Fibroblast of lung (primary cell): ENCODE measurements at regions not wholly inside any gene's neighbourhood (a gene's known extent, or its start where the extent isn't known, plus 50 kb on each side); places are given as distances from the start of the nearest gene placed in this dataset.
"Not testable (repeated sequence)": the region's sequence is repeated elsewhere in the genome, so short reads cannot be mapped to it uniquely, and the experiment has no call there.

Source experiments
- DNase-seq, 2 donors: peaks; one replicate each; pipeline versions ENCODE4 v3.0.0 to v3.0.0-alpha.2; 2010; ENCODE audit warnings: low read depth in 2 of 2
- H2AFZ ChIP-seq: 2 replicates; pipeline ENCODE4 v1.5.1; 2012; ENCODE audit warnings: low read length, control low read depth, inconsistent platforms
- H3K27ac ChIP-seq: 2 replicates; pipeline ENCODE4 v1.5.1; 2011; ENCODE audit warnings: low read length, control low read depth; ENCODE audit not compliant: insufficient read depth
- H3K27me3 ChIP-seq: 2 replicates; pipeline ENCODE4 v1.5.1; 2011; ENCODE audit warnings: mild to moderate bottlenecking, low read length; ENCODE audit not compliant: control insufficient read depth, insufficient read depth
- H3K36me3 ChIP-seq: 2 replicates; pipeline ENCODE4 v1.5.1; 2011; ENCODE audit warnings: low read length; ENCODE audit not compliant: control insufficient read depth, insufficient read depth
- H3K4me1 ChIP-seq: 2 replicates; pipeline ENCODE4 v1.5.1; 2011; ENCODE audit warnings: low read length; ENCODE audit not compliant: control insufficient read depth, insufficient read depth; ENCODE audit errors: extremely low read depth
- H3K4me2 ChIP-seq: 2 replicates; pipeline ENCODE4 v1.5.1; 2011; ENCODE audit warnings: low read length, control low read depth; ENCODE audit not compliant: insufficient read depth; ENCODE audit errors: extremely low read depth
- H3K4me3 ChIP-seq, 4 experiments: fragments of 200-600 bp in 1 of 4; sonication (generic) in 1 of 4; replicated peaks in 1 of 4; 2 replicates each; pipeline ENCODE4 v1.5.1; 2011 to 2016; ENCODE audit warnings: low read length in 4 of 4, low read depth in 3 of 4, mild to moderate bottlenecking in 3 of 4, control low read depth in 2 of 4, inconsistent platforms in 1 of 4, mixed read lengths in 1 of 4; ENCODE audit not compliant: insufficient read depth in 1 of 4; ENCODE audit errors: control extremely low read depth in 1 of 4
- H3K79me2 ChIP-seq: 2 replicates; pipeline ENCODE4 v1.5.1; 2012; ENCODE audit warnings: mild to moderate bottlenecking, low read length, inconsistent platforms; ENCODE audit not compliant: control insufficient read depth, insufficient read depth
- H3K9ac ChIP-seq: 2 replicates; pipeline ENCODE4 v1.5.1; 2011; ENCODE audit warnings: mild to moderate bottlenecking, low read length, control low read depth; ENCODE audit not compliant: insufficient read depth
- H3K9me3 ChIP-seq: 2 replicates; pipeline ENCODE4 v1.5.1; 2012; ENCODE audit warnings: low read depth, low read length; ENCODE audit not compliant: control insufficient read depth, insufficient read depth
- H4K20me1 ChIP-seq: 2 replicates; pipeline ENCODE4 v1.5.1; 2011; ENCODE audit warnings: low read length; ENCODE audit not compliant: control insufficient read depth, insufficient read depth; ENCODE audit errors: extremely low read depth
- EZH2 ChIP-seq: IDR thresholded peaks from 2 replicates; pipeline ENCODE4 v1.5.1; 2012; ENCODE audit warnings: low read length, control low read depth, mild to moderate bottlenecking; ENCODE audit errors: missing control alignments
- TF ChIP-seq, protein P1 (sequence below), 2 donors: IDR thresholded peaks in 1 of 2; conservative IDR thresholded peaks in 1 of 2; 1 replicate in 1 of 2; 2 replicates in 1 of 2; pipeline ENCODE4 v1.5.1; 2011 to 2012; ENCODE audit warnings: low read length in 2 of 2, control low read depth in 1 of 2, inconsistent platforms in 1 of 2, low read depth in 1 of 2, mild to moderate bottlenecking in 1 of 2

DNA sequence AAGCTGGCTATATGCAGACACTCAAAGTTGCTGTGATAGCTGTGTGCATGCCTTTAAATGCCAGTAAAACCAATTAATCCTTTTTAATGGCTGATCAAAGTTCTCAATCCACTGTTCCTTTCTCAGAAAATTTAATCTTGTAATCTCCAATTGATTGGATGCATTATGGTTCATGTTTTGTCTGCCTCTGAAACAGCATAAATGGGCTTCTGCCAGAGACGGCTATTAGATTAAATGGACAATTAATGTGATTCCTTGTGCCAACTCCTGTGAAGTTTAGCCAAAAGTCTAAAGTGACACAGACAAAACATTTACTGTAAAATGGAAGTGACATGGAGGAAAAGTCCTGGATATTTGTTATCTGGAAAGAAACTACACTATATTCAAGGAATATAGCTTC, 952.5 kb upstream of the FAT3 start:
- Histone ChIP-seq H3K79me2 (no peaks in the 10 kb centered on the region), H3K36me3 (no peaks in the 10 kb centered on the region), H3K27me3 (no peaks in the 10 kb centered on the region), H4K20me1 (no peaks in the 10 kb centered on the region), H3K9me3 (no peaks in the 10 kb centered on the region), H3K4me3 (no peak overlapping the region), H3K9ac (no peak overlapping the region), H3K27ac (no peak overlapping the region), H3K4me2 (no peak overlapping the region), H2AFZ (no peak overlapping the region), H3K4me1 (no peaks in the 10 kb centered on the region)
- no peak for DNase-seq
- TF ChIP-seq EZH2 = no peak
- TF ChIP-seq, protein P1, sequence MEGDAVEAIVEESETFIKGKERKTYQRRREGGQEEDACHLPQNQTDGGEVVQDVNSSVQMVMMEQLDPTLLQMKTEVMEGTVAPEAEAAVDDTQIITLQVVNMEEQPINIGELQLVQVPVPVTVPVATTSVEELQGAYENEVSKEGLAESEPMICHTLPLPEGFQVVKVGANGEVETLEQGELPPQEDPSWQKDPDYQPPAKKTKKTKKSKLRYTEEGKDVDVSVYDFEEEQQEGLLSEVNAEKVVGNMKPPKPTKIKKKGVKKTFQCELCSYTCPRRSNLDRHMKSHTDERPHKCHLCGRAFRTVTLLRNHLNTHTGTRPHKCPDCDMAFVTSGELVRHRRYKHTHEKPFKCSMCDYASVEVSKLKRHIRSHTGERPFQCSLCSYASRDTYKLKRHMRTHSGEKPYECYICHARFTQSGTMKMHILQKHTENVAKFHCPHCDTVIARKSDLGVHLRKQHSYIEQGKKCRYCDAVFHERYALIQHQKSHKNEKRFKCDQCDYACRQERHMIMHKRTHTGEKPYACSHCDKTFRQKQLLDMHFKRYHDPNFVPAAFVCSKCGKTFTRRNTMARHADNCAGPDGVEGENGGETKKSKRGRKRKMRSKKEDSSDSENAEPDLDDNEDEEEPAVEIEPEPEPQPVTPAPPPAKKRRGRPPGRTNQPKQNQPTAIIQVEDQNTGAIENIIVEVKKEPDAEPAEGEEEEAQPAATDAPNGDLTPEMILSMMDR (conservative IDR thresholded peaks at IDR 0.05 in 1 of 2, IDR thresholded peaks at IDR 0.05 in 1 of 2; ENCODE audit: low read depth in 1 of 2, low read length in 2 of 2) = no peak

DNA sequence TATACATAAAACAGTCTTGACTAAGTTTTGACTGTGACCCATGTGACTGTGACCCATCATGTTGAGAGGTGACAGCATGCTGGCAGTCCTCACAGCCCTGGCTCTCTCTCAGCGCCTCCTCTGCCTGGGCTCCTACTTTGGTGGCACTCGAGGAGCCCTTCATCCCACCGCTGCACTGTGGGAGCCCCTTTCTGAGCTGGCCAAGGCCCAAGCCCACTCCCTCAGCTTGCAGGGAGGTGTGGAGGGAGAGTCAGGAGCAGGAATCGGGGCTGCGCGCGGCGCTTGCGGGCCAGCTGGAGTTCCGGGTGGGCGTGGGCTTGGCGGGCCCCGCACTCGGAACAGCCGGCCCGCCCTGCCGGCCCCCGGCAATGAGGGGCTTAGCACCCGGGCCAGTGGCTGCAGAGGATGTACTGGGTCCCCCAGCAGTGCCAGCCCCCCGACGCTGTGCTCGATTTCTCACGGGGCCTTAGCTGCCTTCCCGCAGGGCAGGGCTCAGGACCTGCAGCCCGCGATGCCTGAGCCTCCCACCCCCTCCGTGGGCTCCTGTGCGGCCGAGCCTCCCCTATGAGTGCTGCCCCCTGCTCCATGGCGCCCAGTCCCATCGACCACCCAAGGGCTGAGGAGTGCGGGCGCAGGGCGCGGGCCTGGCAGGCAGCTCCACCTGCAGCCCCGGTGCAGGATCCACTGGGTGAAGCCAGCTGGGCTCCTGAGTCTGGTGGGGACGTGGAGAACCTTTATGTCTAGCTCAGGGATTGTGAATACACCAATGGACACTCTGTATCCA, 955.9 kb upstream of the FAT3 start:
- H2AFZ ChIP-seq, H3K4me1 ChIP-seq, H3K4me3 ChIP-seq, H4K20me1 ChIP-seq, H3K79me2 ChIP-seq, H3K4me2 ChIP-seq, H3K27ac ChIP-seq, H3K36me3 ChIP-seq, DNase-seq, H3K27me3 ChIP-seq, H3K9ac ChIP-seq, H3K9me3 ChIP-seq: not testable (repeated sequence)

DNA sequence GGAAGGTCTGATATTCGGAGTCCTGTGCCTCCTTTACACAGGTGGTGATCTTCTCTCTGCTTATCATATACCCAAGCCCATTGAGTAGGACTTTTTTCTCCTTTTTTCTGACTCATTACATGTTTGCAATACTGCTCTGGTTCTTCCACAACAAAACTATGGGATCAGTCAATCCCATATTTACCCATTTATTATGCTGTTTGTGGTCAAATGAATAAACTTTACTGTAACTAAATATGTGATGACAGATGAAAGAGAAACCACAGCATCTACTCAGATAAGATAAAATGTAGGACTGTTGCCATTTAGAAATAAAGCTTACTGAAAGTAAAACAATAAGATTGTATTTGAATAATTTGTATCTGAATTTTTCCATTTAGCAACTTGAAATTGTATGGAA, 958.7 kb upstream of the FAT3 start:
- no peak overlapping the region for H3K4me3 ChIP-seq
- H3K79me2 ChIP-seq = no peaks in the 10 kb centered on the region
- H4K20me1 ChIP-seq = no peaks in the 10 kb centered on the region
- H3K27me3 ChIP-seq = no peaks in the 10 kb centered on the region
- DNase-seq = peak; percentile 31 to 71
- no peaks in the 10 kb centered on the region for H3K4me1 ChIP-seq
- no peak overlapping the region for H2AFZ ChIP-seq
- no peak overlapping the region for H3K4me2 ChIP-seq
- no peak overlapping the region for H3K27ac ChIP-seq
- TF ChIP-seq, protein P1 (conservative IDR thresholded peaks at IDR 0.05 in 1 of 2, IDR thresholded peaks at IDR 0.05 in 1 of 2; ENCODE audit: low read depth in 1 of 2, low read length in 2 of 2) = no peak
- no peak for TF ChIP-seq EZH2
- no peak overlapping the region for H3K9ac ChIP-seq
- no peaks in the 10 kb centered on the region for H3K9me3 ChIP-seq
- H3K36me3 ChIP-seq = no peaks in the 10 kb centered on the region
